Dermis blood vessel endothelial cell (primary cell): ENCODE measurements at regions not wholly inside any gene's neighbourhood (a gene's known extent, or its start where the extent isn't known, plus 50 kb on each side); places are given as distances from the start of the nearest gene placed in this dataset.
A peak's percentile ranks its signal among the peaks of the same experiment; 100 is the strongest.

Experiments
- DNase-seq: peaks from one replicate; pipeline ENCODE4 v3.0.0; 2010

DNA sequence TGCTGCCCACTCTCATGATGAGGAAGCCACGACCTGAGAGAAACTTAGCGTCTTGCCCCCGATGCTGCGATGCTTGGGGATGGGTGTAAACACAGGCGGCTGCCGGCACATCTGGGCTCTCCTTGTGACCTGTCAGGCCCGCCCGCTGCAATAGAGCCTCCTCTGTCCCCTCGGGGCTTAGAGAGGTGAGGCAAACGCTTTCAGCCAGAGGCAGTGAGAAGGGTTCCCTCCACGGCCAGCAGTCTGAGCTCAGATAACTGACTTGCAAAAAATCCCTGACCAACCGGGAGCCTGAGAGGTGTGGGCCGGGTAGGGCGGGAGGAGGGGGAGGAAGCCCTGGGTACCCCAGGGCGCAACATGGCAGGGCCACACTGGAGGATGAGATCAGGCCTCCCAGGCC lies 260.6 kb downstream of the C16orf95 start:
- DNase-seq: no peak

DNA sequence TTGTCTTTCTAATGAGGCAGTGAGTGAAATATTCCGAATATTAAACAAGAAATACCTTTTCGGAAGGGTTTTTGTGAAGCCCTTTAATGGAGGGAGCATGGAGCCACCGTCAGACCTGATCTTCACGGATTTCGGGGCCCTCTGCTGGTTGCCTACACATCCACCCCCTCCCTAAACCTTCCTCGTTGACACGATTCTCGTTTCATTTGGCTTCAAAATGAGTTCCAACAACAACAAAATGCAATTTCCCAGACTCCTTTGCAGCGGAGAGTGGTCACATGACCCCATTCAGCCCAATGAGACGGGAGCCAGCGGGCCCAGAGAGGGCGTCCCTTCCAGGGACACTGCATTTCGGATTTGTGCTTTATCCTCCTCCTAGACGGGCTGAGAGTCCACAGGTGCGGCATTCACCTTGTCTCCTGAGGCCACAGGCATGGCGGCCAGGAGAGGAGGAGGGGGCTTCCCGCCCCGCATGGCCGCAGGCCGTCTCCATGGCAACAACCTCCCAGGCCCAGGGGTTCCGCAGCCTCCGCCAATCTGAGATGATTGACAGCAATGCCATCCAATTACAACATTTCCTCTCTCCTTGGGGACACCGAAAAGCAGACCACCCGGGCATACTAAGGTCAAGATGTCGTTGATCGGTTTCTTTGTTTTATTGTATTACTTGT lies 259.8 kb downstream of the C16orf95 start:
- DNase-seq: peak; percentile 27

DNA sequence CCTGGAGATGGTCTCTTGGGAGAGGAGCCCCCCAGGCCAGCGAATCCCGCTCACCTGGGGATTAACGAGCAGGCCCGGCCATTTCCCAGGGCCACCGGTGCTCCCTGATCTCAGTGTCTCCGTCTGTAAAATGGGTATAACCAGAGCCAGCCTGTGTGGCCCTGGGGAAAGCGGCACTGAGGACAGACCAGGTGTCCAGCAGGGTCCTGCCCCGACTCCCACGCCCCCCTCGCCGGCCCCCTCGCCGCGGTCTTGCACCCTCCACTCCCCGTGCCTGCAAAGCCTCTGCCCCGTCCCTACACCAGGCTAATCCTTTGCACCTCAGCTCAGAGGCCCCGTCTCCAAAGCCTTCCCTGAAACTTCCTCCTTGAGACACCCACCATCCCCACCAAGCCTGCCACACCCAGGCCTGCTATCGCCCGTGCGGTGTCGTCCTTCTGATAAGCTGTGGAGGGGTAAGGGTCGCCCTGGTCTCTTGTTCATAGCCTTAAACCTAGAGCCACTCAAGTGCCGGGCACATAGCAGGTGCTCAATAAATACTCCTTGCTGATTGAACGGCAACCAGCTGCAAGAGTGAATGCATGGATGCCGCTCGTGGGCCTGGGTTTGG lies 259.1 kb downstream of the C16orf95 start:
- no peak for DNase-seq

GRCh38 chr16:87058728-87059250 lies 258.4 kb downstream of the C16orf95 start:
- DNase-seq: no peak

DNA sequence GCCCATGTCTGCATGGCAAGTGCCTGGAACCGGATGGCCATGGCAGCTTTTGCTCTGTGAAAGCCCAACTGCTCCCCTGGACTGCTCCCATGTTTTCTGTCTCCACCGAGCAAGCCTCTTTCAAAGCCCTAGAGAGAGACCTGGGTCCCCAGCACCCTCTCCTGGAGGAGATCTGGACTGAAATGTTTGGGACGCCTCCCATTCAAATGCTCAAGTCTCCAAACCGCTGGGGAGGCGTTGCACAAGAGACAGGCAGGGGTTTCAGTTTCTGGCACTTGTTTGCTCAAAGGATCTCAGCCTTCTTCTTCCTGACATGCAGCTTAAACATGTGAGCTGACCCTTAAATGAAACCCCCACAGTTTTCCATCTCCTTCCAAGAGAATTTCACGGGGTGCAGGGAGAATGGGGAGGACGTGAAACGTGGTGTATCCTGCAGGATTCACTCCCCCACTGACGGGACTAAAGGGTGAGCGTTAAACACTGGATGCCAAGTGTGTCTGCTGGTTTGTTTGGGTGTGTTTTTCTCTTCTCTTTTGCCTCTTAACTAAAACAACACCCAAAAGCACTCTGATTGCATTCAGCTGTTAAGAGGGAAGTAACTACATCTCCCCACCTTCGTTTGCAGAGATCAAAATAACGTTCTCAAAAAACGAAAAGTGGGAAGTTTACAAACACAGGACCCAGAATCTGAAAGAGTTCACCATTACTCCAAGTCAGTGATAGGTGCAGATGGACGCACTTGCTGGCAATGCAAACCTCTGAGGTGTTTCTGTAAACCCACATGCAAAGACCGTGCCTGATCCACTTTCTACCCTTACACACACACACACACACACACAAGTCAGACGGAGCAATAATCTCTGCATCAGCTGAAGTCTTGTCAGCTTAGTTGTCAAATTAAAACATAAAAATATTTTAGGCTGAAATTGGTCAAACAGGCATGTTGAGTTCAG lies 256.9 kb downstream of the C16orf95 start:
- peak; percentile 27 for DNase-seq

DNA sequence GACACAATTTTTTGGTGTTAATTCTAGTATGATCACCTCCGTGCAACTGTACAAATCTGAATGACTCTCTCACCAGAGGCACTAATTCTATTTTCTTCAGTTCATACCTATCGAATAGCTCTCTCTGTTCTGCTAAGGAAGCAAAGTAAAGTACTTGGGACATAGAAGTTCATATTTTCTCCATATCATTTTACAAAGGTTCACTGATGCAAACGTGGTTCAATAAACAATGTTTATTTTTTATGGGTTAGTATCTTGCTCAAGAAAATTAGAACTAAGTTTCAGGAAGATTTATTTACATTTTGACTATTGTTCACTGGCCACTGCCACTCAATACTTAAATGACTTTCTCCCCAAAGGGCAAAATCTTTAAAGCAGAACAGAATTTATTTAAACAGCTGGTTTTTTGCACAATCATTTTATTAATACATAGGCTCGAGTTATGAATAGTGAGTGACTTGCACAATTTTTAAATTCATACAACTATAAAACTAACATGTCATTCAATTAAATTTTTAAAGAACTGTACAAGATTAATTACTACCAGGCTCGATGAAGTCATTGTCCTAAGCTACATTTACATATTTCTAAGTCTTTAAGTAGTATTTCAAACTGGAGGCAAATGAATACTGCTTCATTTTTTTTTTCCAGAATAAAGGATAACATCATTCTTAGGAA lies 255.8 kb downstream of the C16orf95 start:
- no peak for DNase-seq

GRCh38 chr16:87062569-87063442 lies 254.4 kb downstream of the C16orf95 start:
- peak; percentile 91 for DNase-seq

- DNase-seq: peak; percentile 46
Observed at GRCh38 chr16:87063543-87063942, 253.6 kb downstream of the C16orf95 start.

DNA sequence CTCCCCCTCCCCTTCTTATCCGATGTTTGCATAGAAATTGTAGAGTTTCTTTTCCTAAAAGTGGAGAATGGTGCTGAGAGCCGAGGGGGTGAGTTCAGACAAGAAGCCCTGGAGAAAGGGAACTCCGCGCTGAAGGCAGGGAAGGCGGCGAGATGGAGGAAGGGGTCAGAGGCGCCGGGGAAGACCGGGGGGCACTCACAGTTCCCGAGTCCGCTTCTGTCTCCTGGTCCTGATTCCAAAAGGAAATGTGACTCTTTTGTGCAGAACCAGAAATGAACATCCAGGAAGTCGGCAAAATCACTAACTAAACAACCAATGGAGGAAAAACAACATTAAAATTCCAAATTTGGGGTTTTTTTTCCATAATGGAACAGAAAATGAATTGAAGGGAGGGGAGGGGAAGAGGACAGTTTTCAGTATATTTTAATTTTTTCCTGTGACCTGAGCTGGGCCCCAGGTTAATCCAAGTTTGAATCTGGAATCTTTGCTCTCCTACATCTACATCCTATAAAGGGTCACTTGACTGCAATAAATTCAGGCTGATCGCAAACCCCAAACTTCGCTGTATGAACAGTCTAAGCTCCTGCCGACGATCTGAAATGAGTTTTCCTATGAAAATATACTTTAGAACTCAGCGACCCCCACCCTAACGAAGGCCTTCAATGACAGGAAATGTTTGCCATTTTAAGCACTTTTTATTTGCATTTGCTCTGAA lies 252.3 kb downstream of the C16orf95 start:
- DNase-seq: peak; percentile 46

GRCh38 chr16:87065446-87066132 lies 251.6 kb downstream of the C16orf95 start:
- DNase-seq: peak; percentile 48

- DNase-seq: no peak
Observed at GRCh38 chr16:87066133-87067002, 250.8 kb downstream of the C16orf95 start.

GRCh38 chr16:87067003-87067556 lies 250.1 kb downstream of the C16orf95 start:
- no peak for DNase-seq

GRCh38 chr16:87067836-87068761 lies 249.1 kb downstream of the C16orf95 start:
- no peak for DNase-seq

GRCh38 chr16:87068762-87069150 lies 248.4 kb downstream of the C16orf95 start:
- DNase-seq: no peak

- no peak for DNase-seq
Observed at GRCh38 chr16:87070657-87071056, 246.5 kb downstream of the C16orf95 start.

DNA sequence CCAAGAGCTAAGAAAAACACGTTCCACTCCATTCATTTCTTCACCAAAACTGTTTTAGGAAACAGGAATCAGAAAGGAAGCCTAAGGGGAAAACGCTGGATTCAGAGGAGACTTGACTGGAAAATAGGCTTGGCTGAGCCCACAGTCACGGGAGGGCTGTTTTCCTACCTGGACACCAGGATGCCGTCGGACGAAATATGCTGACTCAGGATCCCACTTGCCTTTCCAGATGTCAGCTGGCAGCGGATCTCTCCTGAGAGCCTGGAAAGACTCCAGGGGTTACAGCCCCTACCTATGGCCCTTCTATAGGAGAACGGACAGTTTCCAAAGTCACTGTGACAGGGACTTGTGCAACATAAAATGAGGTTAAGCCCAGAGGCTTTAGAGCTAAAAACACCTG lies 245.1 kb downstream of the C16orf95 start:
- no peak for DNase-seq

DNA sequence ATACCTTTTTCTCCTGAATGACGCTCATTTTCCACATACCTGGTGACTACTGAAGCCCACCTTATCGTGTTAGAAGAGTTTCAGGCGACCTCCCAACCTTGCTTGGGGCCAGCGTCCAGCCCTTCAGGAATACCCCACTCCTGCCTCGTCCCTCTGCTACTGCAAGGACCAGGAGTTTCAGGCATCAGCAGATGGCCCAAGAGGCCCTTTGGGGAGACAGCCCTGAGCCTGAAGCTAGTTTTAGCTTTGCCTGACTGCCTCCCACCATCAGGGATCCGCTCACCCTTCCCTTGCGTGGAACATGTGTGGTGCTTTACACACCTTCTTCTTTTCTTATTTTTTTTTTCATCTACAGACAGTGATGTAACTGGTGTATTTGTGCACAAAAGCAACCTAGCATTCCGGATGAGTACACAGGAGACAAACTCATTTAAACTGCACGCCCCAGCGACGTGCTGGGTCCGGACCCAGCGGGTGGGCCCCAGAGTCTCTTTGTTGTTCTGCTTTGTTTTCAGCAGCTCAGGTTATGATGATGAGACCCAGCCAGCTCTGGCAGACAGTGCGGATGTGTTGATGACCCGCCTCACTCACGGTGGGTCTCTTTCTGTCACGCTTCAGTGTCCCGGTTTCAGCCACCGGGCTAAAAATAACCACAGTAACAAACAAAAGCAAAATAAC lies 242.4 kb downstream of the C16orf95 start:
- DNase-seq: no peak
